ENCODE measurements at regions not wholly inside any gene's neighbourhood (a gene's known extent, or its start where the extent isn't known, plus 50 kb on each side); places are given as distances from the start of the nearest gene placed in this dataset.

DNA sequence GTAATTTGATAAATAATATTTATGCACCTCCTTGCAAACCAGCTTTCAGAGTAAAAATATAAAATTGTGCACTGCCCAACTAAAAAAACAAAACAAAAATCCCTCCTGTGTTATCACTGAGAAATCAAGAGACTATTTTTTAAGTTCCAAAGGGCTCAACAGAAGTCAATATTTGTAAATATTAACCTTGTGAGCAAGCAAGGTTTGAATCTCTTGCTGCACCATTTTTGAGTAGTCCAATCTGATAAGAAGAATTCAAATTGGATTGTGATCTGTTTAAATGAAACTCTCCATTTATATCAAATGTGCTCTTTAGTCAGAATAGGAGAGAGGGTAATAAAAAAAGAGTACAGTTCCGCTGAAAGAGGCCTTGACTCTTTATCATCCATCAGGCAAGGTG, 520.2 kb downstream of the RAB28 start:
- H2BK5ac ChIP-seq (ENCODE audit: low read depth, low read length, poor library complexity, severe bottlenecking): no peak overlapping the region
- no peaks in the 10 kb centered on the region for H3K27me3 ChIP-seq (ENCODE audit: control insufficient read depth, insufficient read depth, low read length)
- H3K23ac ChIP-seq (ENCODE audit: low read depth, low read length): no peak overlapping the region

More for the DNA sequence above, 520.2 kb downstream of the RAB28 start:
- in situ Hi-C loops (cut with MboI; ENCODE audit: low sequenced_read_pairs): no loop called here
- Histone ChIP-seq H4K91ac (ENCODE audit: insufficient read depth, low read depth, low read length) (no peak overlapping the region), H3K9me1 (ENCODE audit: insufficient read depth, low read length) (no peaks in the 10 kb centered on the region), H2BK120ac (ENCODE audit: low read depth, low read length) (no peak overlapping the region), H3K4me1 (ENCODE audit: control insufficient read depth, insufficient read depth, low read length) (no peaks in the 10 kb centered on the region), H3K27ac (ENCODE audit: insufficient read depth, low read length) (no peak overlapping the region), H3K4me3 (ENCODE audit: insufficient read depth, low read depth, low read length) (no peak overlapping the region), H2BK15ac (ENCODE audit: low read depth, low read length) (no peak overlapping the region), H3K9me3 (ENCODE audit: control insufficient read depth, insufficient read depth, low read length) (peaks cover 1% of the 10 kb centered on the region; the same call in 1 of the 2 replicates), H2AFZ (replicated peaks; ENCODE audit: low read length, poor library complexity) (no peak overlapping the region), H2AK9ac (replicated peaks; ENCODE audit: low read depth, low read length, poor library complexity) (no peak overlapping the region), H3K56ac (ENCODE audit: extremely low read depth, insufficient read depth, low read length) (no peak overlapping the region), H4K20me1 (ENCODE audit: insufficient read depth, low read length) (no peaks in the 10 kb centered on the region), H4K8ac (ENCODE audit: low read depth in 2 of 2, low read length in 2 of 2) (no peak overlapping the region), H3K4ac (ENCODE audit: low read depth, low read length) (no peak overlapping the region), H3K4me2 (ENCODE audit: low read depth, low read length) (no peak overlapping the region), H3K9ac (ENCODE audit: low read depth, low read length) (no peak overlapping the region), H3K79me1 (ENCODE audit: low read depth in 1 of 2, low read length in 2 of 2) (no peaks in the 10 kb centered on the region), H3K18ac (ENCODE audit: low read depth, low read length) (no peak overlapping the region), H2AK5ac (ENCODE audit: low read depth, low read length) (no peak overlapping the region), H3K36me3 (ENCODE audit: control insufficient read depth, insufficient read depth, low read length) (no peaks in the 10 kb centered on the region), H2BK20ac (ENCODE audit: low read depth, low read length) (no peak overlapping the region), H4K5ac (ENCODE audit: low read depth, low read length) (no peak overlapping the region), H3K14ac (replicated peaks; ENCODE audit: low read depth, low read length) (no peak overlapping the region)
- dilution Hi-C loops (cut with HindIII; ENCODE audit: low sequenced_read_pairs, unreplicated experiment): no loop called here
- WGBS, 2 experiments (ENCODE audit: extremely low coverage in 2 of 2, insufficient read length in 1 of 2): no CpG with 5 or more reads among the region's 1 CpG
- ATAC-seq (ENCODE audit: low read depth): no peak
- TF ChIP-seq BHLHE40 (IDR thresholded peaks at IDR 0.05; ENCODE audit: low read depth, low read length) (no peak), CTCF (conservative IDR thresholded peaks at IDR 0.05; ENCODE audit: low read depth, low read length) (no peak), FOS (IDR thresholded peaks at IDR 0.05; ENCODE audit: low read depth, low read length) (no peak), RAD21 (IDR thresholded peaks at IDR 0.05; ENCODE audit: low read length) (no peak), ELK1 (IDR thresholded peaks at IDR 0.05; ENCODE audit: borderline replicate concordance, low read depth, low read length) (no peak), RFX5 (IDR thresholded peaks at IDR 0.05; ENCODE audit: low read depth, low read length) (no peak), MAFK (IDR thresholded peaks at IDR 0.05; ENCODE audit: low read depth, low read length) (no peak), SMC3 (IDR thresholded peaks at IDR 0.05; ENCODE audit: low read depth, low read length) (no peak), CHD1 (IDR thresholded peaks at IDR 0.05; ENCODE audit: low read depth, low read length) (no peak), POLR2A (IDR thresholded peaks at IDR 0.05; ENCODE audit: low read depth, low read length) (no peak)
- no peak for DNase-seq
- ChIA-PET CTCF (no interaction called here), POLR2A (ENCODE audit: unreplicated experiment) (no interaction called here)
- no TSS peak for BruUV-seq (replicated peaks)
- intact Hi-C loops (cut with micrococcal nuclease): no loop called here
